DMS79 treated with DMSO at 0.1 percent for 48 hours (cell line): ENCODE measurements at regions not wholly inside any gene's neighbourhood (a gene's known extent, or its start where the extent isn't known, plus 50 kb on each side); places are given as distances from the start of the nearest gene placed in this dataset.

Experiments used
- DNase-seq: peaks from one replicate; lab custom pipeline; 2025; lab: John Stamatoyannopoulos, UW

DNA sequence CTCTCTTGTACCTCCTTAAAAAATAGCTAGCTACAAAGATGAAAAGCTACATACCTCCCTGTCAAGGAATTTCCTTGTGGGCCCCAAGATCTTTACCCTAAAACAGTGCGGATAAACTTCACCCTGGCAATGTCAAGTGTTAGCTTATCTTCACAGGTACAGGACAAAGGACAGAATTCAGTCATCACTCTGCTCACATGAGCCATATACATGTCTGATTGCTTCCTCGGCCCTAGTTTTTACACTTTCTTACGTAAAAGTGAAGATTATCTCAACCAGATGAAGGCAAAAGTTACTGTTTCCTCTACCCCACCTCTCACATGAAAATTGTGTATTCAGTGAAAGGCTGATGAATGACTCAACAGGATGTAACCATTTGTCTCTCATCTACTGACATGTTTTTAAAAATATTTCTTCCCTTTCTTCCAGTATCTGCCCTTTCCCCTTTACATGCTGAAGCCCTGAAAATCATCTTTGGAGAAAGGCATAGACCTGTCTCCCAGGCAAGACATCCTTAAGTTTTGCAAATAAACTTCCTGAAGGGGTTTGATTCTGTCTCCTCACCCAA lies 890.1 kb downstream of the GALC start:
- DNase-seq = no peak

GRCh38 chr14:87097015-87097414 lies 896.0 kb downstream of the GALC start:
- DNase-seq = peak; percentile 61

DNA sequence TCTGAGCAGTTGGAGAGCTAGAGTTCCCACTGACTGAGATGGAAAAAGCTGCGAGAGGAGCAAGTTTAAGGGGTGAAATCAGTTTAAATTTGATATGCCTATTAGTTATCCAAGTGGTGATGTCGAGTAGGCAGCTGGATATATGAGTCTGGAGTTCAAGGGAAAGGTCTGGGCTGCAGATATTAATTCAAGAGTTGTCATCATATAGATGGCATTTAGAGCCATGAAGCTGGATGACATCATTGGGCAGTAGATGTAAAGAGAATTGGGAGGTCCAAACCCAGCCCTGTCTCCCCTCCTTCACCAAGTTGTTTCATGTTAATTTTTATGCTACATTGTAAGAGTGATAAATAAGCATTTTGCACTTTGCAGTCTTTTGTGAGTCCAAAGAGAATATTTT lies 898.1 kb downstream of the GALC start:
- no peak for DNase-seq

GRCh38 chr14:87088588-87088987 lies 904.4 kb downstream of the GALC start:
- DNase-seq = no peak

- no peak for DNase-seq
These were observed 905.1 kb downstream of the GALC start for GRCh38 chr14:87087881-87088280.

DNA sequence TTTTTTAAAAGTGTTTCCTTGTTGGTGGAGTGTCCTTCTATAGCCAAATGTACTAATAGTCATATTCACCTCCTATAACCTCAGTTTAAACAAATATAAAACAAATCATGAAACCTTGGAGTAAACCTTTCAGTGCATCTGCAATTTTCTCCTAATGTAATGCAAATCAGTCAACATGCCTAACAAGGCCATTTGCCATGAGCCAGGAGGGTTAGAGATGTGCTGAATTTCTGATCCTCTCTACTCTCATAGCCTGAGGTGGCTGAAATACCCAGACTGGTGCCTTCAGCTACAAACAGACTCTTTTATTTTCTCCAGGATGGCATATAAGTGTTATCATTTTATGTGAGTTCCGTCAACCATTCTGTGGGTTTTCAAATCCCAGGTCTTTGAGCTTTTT lies 908.1 kb downstream of the GALC start:
- no peak for DNase-seq

DNA sequence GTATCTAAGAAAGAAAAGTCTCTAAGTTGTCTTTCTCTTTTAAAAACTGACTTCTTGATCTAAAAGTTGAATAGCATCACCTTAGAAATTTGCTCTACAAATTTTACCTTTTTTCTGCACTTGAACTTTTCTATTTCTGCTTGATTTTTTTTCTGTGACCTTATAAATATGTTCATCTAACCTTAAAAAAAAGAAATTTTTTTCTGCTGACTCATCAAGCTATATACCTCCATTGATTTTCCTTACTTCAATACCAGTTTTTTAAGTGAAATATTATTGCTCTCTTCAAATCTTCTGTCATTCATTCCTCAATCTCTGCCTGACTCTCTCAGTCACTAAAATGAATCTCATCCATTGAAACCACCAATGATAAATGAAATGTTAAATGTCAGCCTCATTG lies 910.1 kb downstream of the GALC start:
- DNase-seq = no peak

- DNase-seq = no peak
These were observed 912.0 kb downstream of the GALC start for GRCh38 chr14:87081004-87081403.

- DNase-seq = no peak
These were observed 912.8 kb downstream of the GALC start for GRCh38 chr14:87080146-87080545.

GRCh38 chr14:87079416-87079815 lies 913.6 kb downstream of the GALC start:
- DNase-seq = peak; percentile 99

GRCh38 chr14:87076922-87077321 lies 916.1 kb downstream of the GALC start:
- peak; percentile 96 for DNase-seq

DNA sequence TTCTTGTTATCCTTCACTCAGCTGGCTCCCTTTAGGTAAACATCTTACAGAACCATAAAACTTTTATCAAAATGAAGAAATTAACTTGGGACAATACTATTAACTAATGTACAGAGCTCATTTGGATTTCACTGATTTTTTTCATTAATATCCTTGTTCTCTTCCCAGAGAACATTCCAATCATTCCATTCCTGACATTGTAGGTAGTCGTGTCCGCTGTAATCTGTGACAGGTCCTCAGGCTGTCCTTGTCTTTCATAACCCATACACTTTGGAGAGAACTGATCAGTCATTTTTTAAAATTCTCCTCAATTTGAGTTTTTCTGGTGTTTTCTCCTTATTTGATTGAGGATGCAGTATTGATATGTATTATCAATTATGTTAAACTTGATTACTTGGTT lies 916.8 kb downstream of the GALC start:
- no peak for DNase-seq

- DNase-seq = peak; percentile 48
These were observed 919.0 kb downstream of the GALC start for GRCh38 chr14:87073880-87074570.

GRCh38 chr14:87067591-87067990 lies 925.4 kb downstream of the GALC start:
- DNase-seq = no peak

DNA sequence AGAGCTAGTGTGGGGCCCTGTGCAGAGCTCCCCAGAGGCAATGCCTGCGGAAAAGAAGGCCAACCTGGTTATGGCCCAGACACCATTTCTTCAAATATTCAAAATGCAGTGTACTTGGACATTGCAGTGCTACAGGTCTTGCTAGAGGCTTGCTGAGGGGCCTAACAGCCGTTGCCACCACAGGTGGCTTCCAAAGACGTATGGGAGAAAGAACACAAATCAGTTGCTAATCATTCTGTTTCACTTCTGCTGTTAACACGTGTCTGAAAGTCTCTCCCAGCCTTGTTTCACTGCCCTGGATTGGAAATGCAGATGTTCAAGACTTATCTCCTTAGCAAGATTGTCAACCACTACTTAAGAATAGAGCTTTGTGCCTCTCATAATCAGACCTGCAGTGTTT lies 925.9 kb downstream of the GALC start:
- no peak for DNase-seq

DNA sequence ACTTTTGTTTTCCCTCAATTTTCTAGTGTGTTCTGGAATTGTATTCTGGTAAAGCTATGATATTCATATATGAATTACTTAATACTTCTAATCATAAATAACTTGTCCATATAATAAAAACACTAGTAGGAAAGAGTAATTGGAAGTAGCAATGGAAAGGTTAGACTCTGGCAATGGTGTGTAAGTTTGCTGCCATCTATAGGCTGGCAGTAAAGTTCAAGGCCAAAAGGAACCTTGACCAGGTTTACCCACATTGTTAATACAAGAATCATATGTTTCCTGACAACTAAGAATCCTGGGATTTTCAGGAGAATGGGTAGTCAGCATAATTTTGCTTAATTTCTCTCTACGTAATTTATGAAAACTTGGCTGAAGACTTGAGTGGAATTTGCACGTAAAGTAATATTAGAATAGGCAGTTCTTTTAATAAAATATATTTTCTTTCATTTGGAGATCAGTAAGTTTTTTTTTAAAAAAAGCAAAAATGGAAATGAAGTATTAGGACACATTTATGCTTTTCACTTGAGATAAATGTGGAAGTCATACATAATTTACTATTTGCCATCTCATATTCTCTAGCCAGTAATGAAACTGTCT lies 926.7 kb downstream of the GALC start:
- no peak for DNase-seq

DNA sequence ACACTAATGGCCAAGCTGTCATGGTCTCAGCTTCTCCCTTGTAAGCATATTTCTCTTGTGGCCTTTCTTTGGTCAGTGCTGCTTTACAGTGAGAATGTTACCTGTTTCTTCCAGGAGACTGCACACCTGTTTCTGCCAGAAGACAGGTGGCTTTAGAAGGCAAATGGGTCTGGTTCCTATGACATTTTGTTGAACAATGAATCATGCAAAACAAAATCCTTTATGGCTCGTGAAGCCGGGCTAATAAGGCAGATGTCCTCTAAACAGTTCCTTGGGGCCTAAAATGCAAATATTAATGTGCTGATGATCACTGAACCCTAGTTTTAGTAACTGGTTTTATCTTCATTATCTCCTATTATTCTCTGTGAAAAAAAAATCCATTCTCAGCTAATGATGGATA lies 927.6 kb downstream of the GALC start:
- no peak for DNase-seq

- DNase-seq = no peak
These were observed 929.8 kb downstream of the GALC start for GRCh38 chr14:87063181-87063580.

- no peak for DNase-seq
These were observed 932.6 kb downstream of the GALC start for GRCh38 chr14:87060405-87060804.

GRCh38 chr14:87059060-87059839 lies 933.7 kb downstream of the GALC start:
- DNase-seq = no peak

GRCh38 chr14:87055007-87055406 lies 938.0 kb downstream of the GALC start:
- DNase-seq = no peak

DNA sequence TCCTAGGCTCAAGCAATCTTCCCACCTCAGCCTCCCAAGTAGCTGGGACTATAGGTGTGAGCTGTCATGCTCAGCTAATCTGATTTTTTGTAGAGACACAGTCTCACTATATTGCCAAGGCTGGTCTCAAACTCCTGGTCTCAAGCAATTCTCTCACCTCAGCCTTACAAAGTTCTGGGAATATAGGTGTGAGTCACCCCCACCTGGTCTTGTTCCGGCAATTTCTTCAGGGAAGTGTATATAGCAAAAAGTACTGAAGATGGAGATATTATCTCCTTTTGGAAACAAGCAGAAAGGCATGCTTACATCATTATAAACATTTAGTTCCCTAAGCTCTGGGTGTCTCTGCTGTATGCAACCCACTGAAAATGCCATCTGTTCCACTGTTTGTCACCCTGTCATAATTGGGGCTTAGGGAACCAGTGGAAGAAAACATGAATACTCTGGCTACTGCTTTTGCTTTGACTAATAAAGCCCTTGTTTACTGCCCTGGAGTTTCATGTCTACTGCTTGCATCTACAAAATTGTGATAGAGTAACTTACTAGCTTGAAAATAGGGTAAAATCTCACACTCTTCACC lies 940.2 kb downstream of the GALC start:
- no peak for DNase-seq

GRCh38 chr14:87050421-87050820 lies 942.6 kb downstream of the GALC start:
- DNase-seq = no peak
